ENCODE measurements at regions not wholly inside any gene's neighbourhood (a gene's known extent, or its start where the extent isn't known, plus 50 kb on each side); places are given as distances from the start of the nearest gene placed in this dataset.

DNA sequence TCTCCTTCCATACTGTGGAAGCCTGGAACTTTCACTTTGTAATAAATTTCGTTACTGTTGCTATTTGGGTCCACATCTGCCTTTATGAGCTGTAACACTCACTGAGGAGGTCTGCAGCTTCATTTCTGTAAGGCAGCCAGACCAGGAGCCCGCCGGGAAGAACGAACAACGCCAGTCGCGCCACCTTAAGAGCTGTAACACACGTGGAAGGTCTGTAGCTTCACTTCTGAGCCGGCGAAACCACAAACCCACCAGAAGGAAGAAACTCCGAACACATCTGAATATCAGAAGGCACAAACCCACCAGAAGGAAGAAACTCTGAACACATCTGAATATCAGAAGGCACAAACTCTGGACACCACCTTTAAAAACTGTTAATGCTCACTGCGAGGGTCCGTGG, 589.9 kb upstream of the SLC35B3 start:
- H3K14ac ChIP-seq (replicated peaks; ENCODE audit: low read depth, low read length) = no peak overlapping the region
- H2BK15ac ChIP-seq (ENCODE audit: low read depth, low read length) = no peak overlapping the region
- H3K27ac ChIP-seq (ENCODE audit: insufficient read depth, low read length) = no peak overlapping the region
- H2AK5ac ChIP-seq (ENCODE audit: low read depth, low read length) = no peak overlapping the region
- dilution Hi-C loops (cut with HindIII; ENCODE audit: low sequenced_read_pairs, unreplicated experiment) (no loop called here), in situ Hi-C loops (cut with MboI; ENCODE audit: low sequenced_read_pairs) (no loop called here), intact Hi-C loops (cut with micrococcal nuclease) (no loop called here)
- BruUV-seq (replicated peaks) = no TSS peak
- H2BK5ac ChIP-seq (ENCODE audit: low read depth, low read length, poor library complexity, severe bottlenecking) = no peak overlapping the region
- WGBS, 2 experiments (ENCODE audit: extremely low coverage in 2 of 2, insufficient read length in 1 of 2) = 68% methylated on average over 6 of the region's 13 CpGs; no CpG with 5 or more reads in 1 of the 2 experiments
- H4K5ac ChIP-seq (ENCODE audit: low read depth, low read length) = no peak overlapping the region
- H2AFZ ChIP-seq (replicated peaks; ENCODE audit: low read length, poor library complexity) = no peak overlapping the region
- H3K9ac ChIP-seq (ENCODE audit: low read depth, low read length) = no peak overlapping the region
- no peak overlapping the region for H3K4me3 ChIP-seq (ENCODE audit: insufficient read depth, low read depth, low read length)
- no peak overlapping the region for H2BK120ac ChIP-seq (ENCODE audit: low read depth, low read length)
- H3K4me2 ChIP-seq (ENCODE audit: low read depth, low read length) = no peak overlapping the region
- H3K36me3 ChIP-seq (ENCODE audit: control insufficient read depth, insufficient read depth, low read length) = no peaks in the 10 kb centered on the region
- H3K56ac ChIP-seq (ENCODE audit: extremely low read depth, insufficient read depth, low read length) = no peak overlapping the region
- H3K4ac ChIP-seq (ENCODE audit: low read depth, low read length) = no peak overlapping the region
- no peaks in the 10 kb centered on the region for H4K20me1 ChIP-seq (ENCODE audit: insufficient read depth, low read length)
- no peaks in the 10 kb centered on the region for H3K27me3 ChIP-seq (ENCODE audit: control insufficient read depth, insufficient read depth, low read length)
- no peak overlapping the region for H4K91ac ChIP-seq (ENCODE audit: insufficient read depth, low read depth, low read length)
- peaks cover 2% of the 10 kb centered on the region; the same call in 1 of the 2 replicates for H3K9me3 ChIP-seq (ENCODE audit: control insufficient read depth, insufficient read depth, low read length)
- H3K23ac ChIP-seq (ENCODE audit: low read depth, low read length) = no peak overlapping the region
- H3K9me1 ChIP-seq (ENCODE audit: insufficient read depth, low read length) = no peaks in the 10 kb centered on the region
- ChIA-PET CTCF (no interaction called here), POLR2A (ENCODE audit: unreplicated experiment) (no interaction called here)
- H4K8ac ChIP-seq (ENCODE audit: low read depth in 2 of 2, low read length in 2 of 2) = no peak overlapping the region
- H3K4me1 ChIP-seq (ENCODE audit: control insufficient read depth, insufficient read depth, low read length) = no peaks in the 10 kb centered on the region
- ATAC-seq (ENCODE audit: low read depth) (no peak), DNase-seq (no peak)
- H3K79me1 ChIP-seq (ENCODE audit: low read depth in 1 of 2, low read length in 2 of 2) = no peaks in the 10 kb centered on the region
- no peak overlapping the region for H2BK20ac ChIP-seq (ENCODE audit: low read depth, low read length)
- no peak overlapping the region for H3K18ac ChIP-seq (ENCODE audit: low read depth, low read length)
- no peak for TF ChIP-seq MXI1 (IDR thresholded peaks at IDR 0.05; ENCODE audit: borderline replicate concordance, low read depth, low read length)
- no peak for TF ChIP-seq MAZ (IDR thresholded peaks at IDR 0.05; ENCODE audit: borderline replicate concordance, low read depth, low read length)
- no peak for TF ChIP-seq NFE2L2 (IDR thresholded peaks at IDR 0.05; ENCODE audit: low read depth, low read length)
- TF ChIP-seq, protein P1, sequence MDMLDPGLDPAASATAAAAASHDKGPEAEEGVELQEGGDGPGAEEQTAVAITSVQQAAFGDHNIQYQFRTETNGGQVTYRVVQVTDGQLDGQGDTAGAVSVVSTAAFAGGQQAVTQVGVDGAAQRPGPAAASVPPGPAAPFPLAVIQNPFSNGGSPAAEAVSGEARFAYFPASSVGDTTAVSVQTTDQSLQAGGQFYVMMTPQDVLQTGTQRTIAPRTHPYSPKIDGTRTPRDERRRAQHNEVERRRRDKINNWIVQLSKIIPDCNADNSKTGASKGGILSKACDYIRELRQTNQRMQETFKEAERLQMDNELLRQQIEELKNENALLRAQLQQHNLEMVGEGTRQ (IDR thresholded peaks at IDR 0.05; ENCODE audit: low read depth, low read length) = no peak
- TF ChIP-seq, protein P2, sequence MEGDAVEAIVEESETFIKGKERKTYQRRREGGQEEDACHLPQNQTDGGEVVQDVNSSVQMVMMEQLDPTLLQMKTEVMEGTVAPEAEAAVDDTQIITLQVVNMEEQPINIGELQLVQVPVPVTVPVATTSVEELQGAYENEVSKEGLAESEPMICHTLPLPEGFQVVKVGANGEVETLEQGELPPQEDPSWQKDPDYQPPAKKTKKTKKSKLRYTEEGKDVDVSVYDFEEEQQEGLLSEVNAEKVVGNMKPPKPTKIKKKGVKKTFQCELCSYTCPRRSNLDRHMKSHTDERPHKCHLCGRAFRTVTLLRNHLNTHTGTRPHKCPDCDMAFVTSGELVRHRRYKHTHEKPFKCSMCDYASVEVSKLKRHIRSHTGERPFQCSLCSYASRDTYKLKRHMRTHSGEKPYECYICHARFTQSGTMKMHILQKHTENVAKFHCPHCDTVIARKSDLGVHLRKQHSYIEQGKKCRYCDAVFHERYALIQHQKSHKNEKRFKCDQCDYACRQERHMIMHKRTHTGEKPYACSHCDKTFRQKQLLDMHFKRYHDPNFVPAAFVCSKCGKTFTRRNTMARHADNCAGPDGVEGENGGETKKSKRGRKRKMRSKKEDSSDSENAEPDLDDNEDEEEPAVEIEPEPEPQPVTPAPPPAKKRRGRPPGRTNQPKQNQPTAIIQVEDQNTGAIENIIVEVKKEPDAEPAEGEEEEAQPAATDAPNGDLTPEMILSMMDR (conservative IDR thresholded peaks at IDR 0.05; ENCODE audit: low read depth, low read length) = no peak
- TF ChIP-seq CEBPB (IDR thresholded peaks at IDR 0.05; ENCODE audit: low read depth, low read length) = no peak
- TF ChIP-seq CHD1 (IDR thresholded peaks at IDR 0.05; ENCODE audit: low read depth, low read length) = no peak
- no peak for TF ChIP-seq SMC3 (IDR thresholded peaks at IDR 0.05; ENCODE audit: low read depth, low read length)
- no peak for TF ChIP-seq MAFK (IDR thresholded peaks at IDR 0.05; ENCODE audit: low read depth, low read length)
- TF ChIP-seq BHLHE40 (IDR thresholded peaks at IDR 0.05; ENCODE audit: low read depth, low read length) = no peak
- no peak for TF ChIP-seq POLR2A (IDR thresholded peaks at IDR 0.05; ENCODE audit: low read depth, low read length)
- TF ChIP-seq, protein P3, sequence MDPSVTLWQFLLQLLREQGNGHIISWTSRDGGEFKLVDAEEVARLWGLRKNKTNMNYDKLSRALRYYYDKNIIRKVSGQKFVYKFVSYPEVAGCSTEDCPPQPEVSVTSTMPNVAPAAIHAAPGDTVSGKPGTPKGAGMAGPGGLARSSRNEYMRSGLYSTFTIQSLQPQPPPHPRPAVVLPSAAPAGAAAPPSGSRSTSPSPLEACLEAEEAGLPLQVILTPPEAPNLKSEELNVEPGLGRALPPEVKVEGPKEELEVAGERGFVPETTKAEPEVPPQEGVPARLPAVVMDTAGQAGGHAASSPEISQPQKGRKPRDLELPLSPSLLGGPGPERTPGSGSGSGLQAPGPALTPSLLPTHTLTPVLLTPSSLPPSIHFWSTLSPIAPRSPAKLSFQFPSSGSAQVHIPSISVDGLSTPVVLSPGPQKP (IDR thresholded peaks at IDR 0.05; ENCODE audit: borderline replicate concordance, low read depth, low read length) = no peak
- no peak for TF ChIP-seq FOS (IDR thresholded peaks at IDR 0.05; ENCODE audit: low read depth, low read length)
- no peak for TF ChIP-seq RCOR1 (IDR thresholded peaks at IDR 0.05; ENCODE audit: insufficient replicate concordance, low read length)
- TF ChIP-seq RFX5 (IDR thresholded peaks at IDR 0.05; ENCODE audit: low read depth, low read length) = no peak
- TF ChIP-seq RAD21 (IDR thresholded peaks at IDR 0.05; ENCODE audit: low read length) = no peak
- H2AK9ac ChIP-seq (replicated peaks; ENCODE audit: low read depth, low read length, poor library complexity) = no peak overlapping the region
